Endothelial cell (in vitro differentiated cells): ENCODE measurements at regions not wholly inside any gene's neighbourhood (a gene's known extent, or its start where the extent isn't known, plus 50 kb on each side); places are given as distances from the start of the nearest gene placed in this dataset.

Experiments used
- DNase-seq: peaks from one replicate; pipeline ENCODE4 v3.0.0; 2021; ENCODE audit warnings: low spot score
- H3K27ac Mint-ChIP-seq: one replicate; pipeline ENCODE4 v1.8.0; 2021; ENCODE audit warnings: mixed read lengths, inconsistent platforms; ENCODE audit not compliant: unreplicated experiment
- H3K27me3 Mint-ChIP-seq: one replicate; pipeline ENCODE4 v1.8.0; 2021; ENCODE audit warnings: mild to moderate bottlenecking, moderate library complexity, mixed read lengths, inconsistent platforms; ENCODE audit not compliant: unreplicated experiment
- H3K36me3 Mint-ChIP-seq: one replicate; pipeline ENCODE4 v1.8.0; 2021; ENCODE audit warnings: mild to moderate bottlenecking, low read depth, mixed read lengths, inconsistent platforms; ENCODE audit not compliant: unreplicated experiment
- H3K4me1 Mint-ChIP-seq: one replicate; pipeline ENCODE4 v1.8.0; 2021; ENCODE audit warnings: mild to moderate bottlenecking, mixed read lengths, inconsistent platforms; ENCODE audit not compliant: unreplicated experiment
- H3K4me3 Mint-ChIP-seq: one replicate; pipeline ENCODE4 v1.8.0; 2021; ENCODE audit warnings: mild to moderate bottlenecking, mixed read lengths, inconsistent platforms; ENCODE audit not compliant: unreplicated experiment
- H3K9me3 Mint-ChIP-seq: one replicate; pipeline ENCODE4 v1.8.0; 2021; ENCODE audit warnings: mixed read lengths, inconsistent platforms; ENCODE audit not compliant: unreplicated experiment
- TF ChIP-seq, protein P1 (sequence below): fragments of 200-600 bp; sonication (generic); IDR thresholded peaks from one replicate; pipeline ENCODE4 v1.5.0; 2021; ENCODE audit warnings: antibody characterized with exemption; ENCODE audit not compliant: unreplicated experiment

DNA sequence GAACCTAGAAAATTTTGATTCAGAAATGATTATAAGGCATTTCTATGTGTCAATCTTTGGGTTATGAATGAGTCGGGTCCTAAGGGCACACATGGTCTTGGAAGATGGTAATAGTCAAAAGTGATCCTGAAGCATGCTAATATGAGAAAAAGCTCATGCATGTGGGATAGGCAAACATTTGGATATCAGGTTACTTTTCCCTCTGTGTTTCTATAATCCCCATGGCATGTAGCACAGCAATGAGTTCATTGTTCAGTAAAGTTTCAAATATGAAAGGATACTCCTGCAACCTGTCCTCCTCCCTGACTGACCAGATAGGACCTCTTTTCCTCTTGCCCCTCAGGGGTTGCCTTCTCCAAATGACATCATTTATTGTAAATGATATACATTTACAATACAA lies 249.9 kb upstream of the MON1B start:
- Mint-ChIP-seq H3K9me3 (peaks cover 9% of the 10 kb centered on the region), H3K4me3 (no peak overlapping the region), H3K36me3 (no peaks in the 10 kb centered on the region), H3K27ac (no peak overlapping the region), H3K4me1 (peaks cover 6% of the 10 kb centered on the region), H3K27me3 (no peaks in the 10 kb centered on the region)
- no peak for DNase-seq
- TF ChIP-seq, protein P1, sequence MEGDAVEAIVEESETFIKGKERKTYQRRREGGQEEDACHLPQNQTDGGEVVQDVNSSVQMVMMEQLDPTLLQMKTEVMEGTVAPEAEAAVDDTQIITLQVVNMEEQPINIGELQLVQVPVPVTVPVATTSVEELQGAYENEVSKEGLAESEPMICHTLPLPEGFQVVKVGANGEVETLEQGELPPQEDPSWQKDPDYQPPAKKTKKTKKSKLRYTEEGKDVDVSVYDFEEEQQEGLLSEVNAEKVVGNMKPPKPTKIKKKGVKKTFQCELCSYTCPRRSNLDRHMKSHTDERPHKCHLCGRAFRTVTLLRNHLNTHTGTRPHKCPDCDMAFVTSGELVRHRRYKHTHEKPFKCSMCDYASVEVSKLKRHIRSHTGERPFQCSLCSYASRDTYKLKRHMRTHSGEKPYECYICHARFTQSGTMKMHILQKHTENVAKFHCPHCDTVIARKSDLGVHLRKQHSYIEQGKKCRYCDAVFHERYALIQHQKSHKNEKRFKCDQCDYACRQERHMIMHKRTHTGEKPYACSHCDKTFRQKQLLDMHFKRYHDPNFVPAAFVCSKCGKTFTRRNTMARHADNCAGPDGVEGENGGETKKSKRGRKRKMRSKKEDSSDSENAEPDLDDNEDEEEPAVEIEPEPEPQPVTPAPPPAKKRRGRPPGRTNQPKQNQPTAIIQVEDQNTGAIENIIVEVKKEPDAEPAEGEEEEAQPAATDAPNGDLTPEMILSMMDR: no peak

DNA sequence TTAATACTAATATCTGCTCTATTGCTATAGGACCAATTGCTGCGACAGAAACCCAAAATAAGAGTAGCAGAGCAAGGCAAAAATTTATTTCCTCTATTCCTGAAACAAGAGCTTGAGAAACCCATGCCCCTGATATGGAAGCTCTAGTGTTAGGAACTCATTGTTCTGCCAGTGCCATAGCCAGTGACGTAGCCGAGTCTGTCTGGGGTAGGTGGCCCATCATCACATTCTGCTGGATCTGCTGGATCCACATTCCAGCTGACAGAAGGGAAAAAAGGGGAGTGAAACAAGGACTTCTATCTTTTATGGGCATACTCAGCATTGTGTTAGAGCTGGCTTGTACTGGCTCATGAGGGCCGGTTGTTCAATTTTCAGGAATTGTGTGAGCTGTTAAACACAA lies 248.9 kb upstream of the MON1B start:
- peaks cover 10% of the 10 kb centered on the region for H3K4me1 Mint-ChIP-seq
- no peaks in the 10 kb centered on the region for H3K27me3 Mint-ChIP-seq
- no peak overlapping the region for H3K27ac Mint-ChIP-seq
- TF ChIP-seq, protein P1: no peak
- H3K4me3 Mint-ChIP-seq: no peak overlapping the region
- no peaks in the 10 kb centered on the region for H3K36me3 Mint-ChIP-seq
- no peak for DNase-seq
- H3K9me3 Mint-ChIP-seq: peaks cover 9% of the 10 kb centered on the region

DNA sequence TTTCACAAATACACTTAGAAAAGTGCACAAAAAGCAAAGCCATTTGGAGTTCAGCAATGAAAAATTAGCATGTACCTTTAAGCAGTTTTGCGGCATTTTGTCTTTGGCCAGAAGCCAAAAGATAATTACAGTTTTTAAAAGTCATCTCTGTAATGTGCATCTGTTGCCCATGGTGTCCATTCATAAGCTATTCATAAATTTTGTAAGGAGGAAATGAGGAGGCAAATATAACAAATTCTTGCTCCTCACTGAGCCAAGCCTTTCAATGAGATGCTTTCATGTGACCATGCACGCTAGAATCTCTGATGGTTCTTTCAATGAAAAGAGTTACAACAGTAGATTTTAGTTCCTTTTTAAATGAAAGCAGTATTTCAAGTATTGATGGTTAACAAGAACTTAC lies 247.1 kb upstream of the MON1B start:
- H3K36me3 Mint-ChIP-seq: no peaks in the 10 kb centered on the region
- TF ChIP-seq, protein P1: no peak
- no peak overlapping the region for H3K4me3 Mint-ChIP-seq
- H3K27ac Mint-ChIP-seq: no peak overlapping the region
- no peak for DNase-seq
- H3K4me1 Mint-ChIP-seq: peaks cover 11% of the 10 kb centered on the region
- H3K9me3 Mint-ChIP-seq: peaks cover 18% of the 10 kb centered on the region
- no peaks in the 10 kb centered on the region for H3K27me3 Mint-ChIP-seq

DNA sequence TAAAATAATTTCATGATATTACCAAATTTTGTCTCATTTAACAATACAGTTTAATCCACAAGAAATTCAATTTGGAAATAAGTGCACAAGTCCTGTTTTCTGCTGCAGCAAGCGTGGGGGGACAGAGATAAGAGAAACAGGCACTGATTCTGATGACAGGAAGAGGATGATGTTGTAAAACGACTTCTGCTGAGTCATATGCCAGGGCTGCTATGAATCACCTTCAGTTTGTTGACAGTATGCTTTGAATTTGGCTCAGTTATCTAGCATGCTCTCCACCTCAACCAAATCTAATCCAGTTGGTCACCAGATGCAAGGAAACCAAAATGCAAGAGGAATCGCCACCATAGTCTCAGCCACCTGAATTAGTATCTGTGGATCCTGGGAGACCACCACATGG lies 244.1 kb upstream of the MON1B start:
- no peaks in the 10 kb centered on the region for H3K36me3 Mint-ChIP-seq
- H3K27me3 Mint-ChIP-seq: peaks cover 1% of the 10 kb centered on the region
- TF ChIP-seq, protein P1: no peak
- no peak overlapping the region for H3K27ac Mint-ChIP-seq
- H3K9me3 Mint-ChIP-seq: peaks cover 15% of the 10 kb centered on the region
- peaks cover 11% of the 10 kb centered on the region for H3K4me1 Mint-ChIP-seq
- no peak overlapping the region for H3K4me3 Mint-ChIP-seq
- no peak for DNase-seq

DNA sequence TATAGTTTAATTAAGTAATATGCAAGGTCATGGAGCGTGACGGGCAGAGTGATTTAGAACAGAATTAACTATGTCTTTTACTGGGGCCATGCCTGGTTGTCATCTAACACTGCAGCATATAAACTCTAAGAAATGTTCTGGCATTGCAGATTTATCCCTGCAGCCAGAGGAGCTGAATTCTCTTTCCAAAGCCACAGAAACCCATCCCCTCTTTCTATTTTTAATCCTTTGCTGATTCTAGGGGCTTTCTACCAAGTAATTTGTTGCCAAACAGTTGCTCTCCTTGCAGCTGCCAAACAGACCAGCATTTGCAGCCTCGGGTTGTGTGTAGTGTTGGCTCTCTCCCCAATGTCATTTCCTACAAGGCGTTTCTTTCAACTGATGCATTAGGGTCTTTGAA lies 243.2 kb upstream of the MON1B start:
- Mint-ChIP-seq H3K9me3 (peaks cover 15% of the 10 kb centered on the region), H3K4me1 (peaks cover 11% of the 10 kb centered on the region), H3K4me3 (no peak overlapping the region), H3K27me3 (peaks cover 1% of the 10 kb centered on the region), H3K27ac (no peak overlapping the region), H3K36me3 (no peaks in the 10 kb centered on the region)
- DNase-seq: no peak
- TF ChIP-seq, protein P1: no peak
